Gastroesophageal sphincter (tissue), 3 donors: ENCODE measurements at regions not wholly inside any gene's neighbourhood (a gene's known extent, or its start where the extent isn't known, plus 50 kb on each side); places are given as distances from the start of the nearest gene placed in this dataset.

Experiments
- EP300 ChIP-seq: sonication (generic); formaldehyde crosslinking; IDR thresholded peaks from one replicate; pipeline ENCODE4 v1.6.1; 2017; ENCODE audit warnings: antibody characterized with exemption, mild to moderate bottlenecking
- POLR2AphosphoS5 ChIP-seq: sonication (generic); formaldehyde crosslinking; IDR thresholded peaks from one replicate; pipeline ENCODE4 v1.6.1; 2017; ENCODE audit warnings: antibody characterized with exemption
- TF ChIP-seq, protein P1 (sequence below), 4 experiments: fragments of 200-600 bp in 2 of 4; fragments of 450-650 bp in 2 of 4; sonication (generic) in 1 of 4; IDR thresholded peaks; one replicate each; pipeline ENCODE4 v1.5.1; 2017 to 2019; ENCODE audit warnings: antibody characterized with exemption in 4 of 4, mild to moderate bottlenecking in 2 of 4, moderate library complexity in 2 of 4

DNA sequence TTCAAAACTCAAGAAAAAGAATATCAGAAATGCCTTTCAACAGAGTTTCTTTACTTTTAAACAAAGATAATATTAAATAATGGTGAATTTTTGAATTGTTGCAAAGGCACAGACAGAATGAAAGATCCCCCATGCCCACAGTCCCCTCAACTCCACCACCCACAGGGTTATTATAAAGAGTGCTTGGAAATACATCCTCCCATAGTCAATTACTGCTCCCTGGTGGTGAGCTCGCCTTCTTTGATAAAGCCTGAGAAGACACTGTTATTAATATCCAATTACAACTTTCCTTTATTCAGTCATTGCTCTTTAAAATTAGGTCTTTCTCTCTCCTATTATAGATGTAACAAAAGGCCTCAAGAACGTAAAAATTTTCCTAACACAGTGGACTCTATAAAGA lies 490.2 kb upstream of the RORB start:
- TF ChIP-seq, protein P1, sequence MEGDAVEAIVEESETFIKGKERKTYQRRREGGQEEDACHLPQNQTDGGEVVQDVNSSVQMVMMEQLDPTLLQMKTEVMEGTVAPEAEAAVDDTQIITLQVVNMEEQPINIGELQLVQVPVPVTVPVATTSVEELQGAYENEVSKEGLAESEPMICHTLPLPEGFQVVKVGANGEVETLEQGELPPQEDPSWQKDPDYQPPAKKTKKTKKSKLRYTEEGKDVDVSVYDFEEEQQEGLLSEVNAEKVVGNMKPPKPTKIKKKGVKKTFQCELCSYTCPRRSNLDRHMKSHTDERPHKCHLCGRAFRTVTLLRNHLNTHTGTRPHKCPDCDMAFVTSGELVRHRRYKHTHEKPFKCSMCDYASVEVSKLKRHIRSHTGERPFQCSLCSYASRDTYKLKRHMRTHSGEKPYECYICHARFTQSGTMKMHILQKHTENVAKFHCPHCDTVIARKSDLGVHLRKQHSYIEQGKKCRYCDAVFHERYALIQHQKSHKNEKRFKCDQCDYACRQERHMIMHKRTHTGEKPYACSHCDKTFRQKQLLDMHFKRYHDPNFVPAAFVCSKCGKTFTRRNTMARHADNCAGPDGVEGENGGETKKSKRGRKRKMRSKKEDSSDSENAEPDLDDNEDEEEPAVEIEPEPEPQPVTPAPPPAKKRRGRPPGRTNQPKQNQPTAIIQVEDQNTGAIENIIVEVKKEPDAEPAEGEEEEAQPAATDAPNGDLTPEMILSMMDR (IDR thresholded peaks at IDR 0.05): no peak
- no peak for TF ChIP-seq POLR2AphosphoS5
- TF ChIP-seq EP300: no peak
